ENCODE measurements at regions not wholly inside any gene's neighbourhood (a gene's known extent, or its start where the extent isn't known, plus 50 kb on each side); places are given as distances from the start of the nearest gene placed in this dataset.

DNA sequence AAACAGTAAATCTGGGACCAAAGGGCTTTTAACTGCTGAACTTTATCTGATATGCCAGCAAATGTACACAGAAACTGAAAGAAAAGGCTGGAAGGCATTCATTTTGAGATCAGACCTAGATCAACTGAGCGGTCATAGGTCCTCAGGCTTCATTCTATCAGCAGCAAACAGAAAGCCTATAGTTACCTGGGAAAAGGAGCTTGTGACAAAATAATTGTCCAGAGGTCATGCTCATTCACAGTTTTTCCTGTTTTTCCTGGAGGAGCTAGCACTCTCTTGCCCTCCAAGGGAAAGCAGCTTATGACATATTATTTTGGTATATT lies 320.2 kb downstream of the AHR start (continued):
- TF ChIP-seq, protein P1, sequence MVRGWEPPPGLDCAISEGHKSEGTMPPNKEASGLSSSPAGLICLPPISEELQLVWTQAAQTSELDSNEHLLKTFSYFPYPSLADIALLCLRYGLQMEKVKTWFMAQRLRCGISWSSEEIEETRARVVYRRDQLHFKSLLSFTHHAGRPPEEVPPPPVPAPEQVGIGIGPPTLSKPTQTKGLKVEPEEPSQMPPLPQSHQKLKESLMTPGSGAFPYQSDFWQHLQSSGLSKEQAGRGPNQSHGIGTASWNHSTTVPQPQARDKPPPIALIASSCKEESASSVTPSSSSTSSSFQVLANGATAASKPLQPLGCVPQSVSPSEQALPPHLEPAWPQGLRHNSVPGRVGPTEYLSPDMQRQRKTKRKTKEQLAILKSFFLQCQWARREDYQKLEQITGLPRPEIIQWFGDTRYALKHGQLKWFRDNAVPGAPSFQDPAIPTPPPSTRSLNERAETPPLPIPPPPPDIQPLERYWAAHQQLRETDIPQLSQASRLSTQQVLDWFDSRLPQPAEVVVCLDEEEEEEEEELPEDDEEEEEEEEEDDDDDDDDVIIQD (CRISPR knock-in tag; IDR thresholded peaks at IDR 0.05; ENCODE audit: low read depth): peak; percentile 93
- TF ChIP-seq ZSCAN29 (CRISPR knock-in tag; conservative IDR thresholded peaks at IDR 0.05) (0 out of 2 replicates have a peak, but pooled peaks have one; percentile 56), NONO (IDR thresholded peaks at IDR 0.05) (no peak), NONO (CRISPR knock-in tag; conservative IDR thresholded peaks at IDR 0.05) (0 out of 2 replicates have a peak, but pooled peaks have one; percentile 31), PAXIP1 (CRISPR knock-in tag; conservative IDR thresholded peaks at IDR 0.05) (peak; percentile 96), NR2F6 (IDR thresholded peaks at IDR 0.05) (peak; percentile 89), NR2F6 (CRISPR knock-in tag; IDR thresholded peaks at IDR 0.05) (peak; percentile 84), TAF15 (IDR thresholded peaks at IDR 0.05; ENCODE audit: low read depth, low read length, poor library complexity, severe bottlenecking) (no peak), TEAD3 (CRISPR knock-in tag; optimal IDR thresholded peaks at IDR 0.05; ENCODE audit: borderline replicate concordance) (peak; percentile 34), KAT8 (CRISPR knock-in tag; IDR thresholded peaks at IDR 0.05) (peak; percentile 42; the same call in 1 of the 2 replicates), ZNF333 (CRISPR knock-in tag; IDR thresholded peaks at IDR 0.05; ENCODE audit: borderline replicate concordance) (no peak), FOXO1 (CRISPR knock-in tag; IDR thresholded peaks at IDR 0.05) (peak; percentile 15; the same call in 1 of the 2 replicates), HOXA3 (CRISPR knock-in tag; IDR thresholded peaks at IDR 0.05) (peak; percentile 30; the same call in 1 of the 2 replicates), ZBTB7A (CRISPR knock-in tag; IDR thresholded peaks at IDR 0.05) (no peak), ZNF292 (CRISPR knock-in tag; IDR thresholded peaks at IDR 0.05; ENCODE audit: borderline replicate concordance, low read depth) (peak; percentile 32; the same call in 1 of the 2 replicates), GATAD2A (CRISPR knock-in tag; IDR thresholded peaks at IDR 0.05) (peak; percentile 65), HNF4A (CRISPR knock-in tag; IDR thresholded peaks at IDR 0.05) (peak; percentile 88)
- TF ChIP-seq, protein P2, sequence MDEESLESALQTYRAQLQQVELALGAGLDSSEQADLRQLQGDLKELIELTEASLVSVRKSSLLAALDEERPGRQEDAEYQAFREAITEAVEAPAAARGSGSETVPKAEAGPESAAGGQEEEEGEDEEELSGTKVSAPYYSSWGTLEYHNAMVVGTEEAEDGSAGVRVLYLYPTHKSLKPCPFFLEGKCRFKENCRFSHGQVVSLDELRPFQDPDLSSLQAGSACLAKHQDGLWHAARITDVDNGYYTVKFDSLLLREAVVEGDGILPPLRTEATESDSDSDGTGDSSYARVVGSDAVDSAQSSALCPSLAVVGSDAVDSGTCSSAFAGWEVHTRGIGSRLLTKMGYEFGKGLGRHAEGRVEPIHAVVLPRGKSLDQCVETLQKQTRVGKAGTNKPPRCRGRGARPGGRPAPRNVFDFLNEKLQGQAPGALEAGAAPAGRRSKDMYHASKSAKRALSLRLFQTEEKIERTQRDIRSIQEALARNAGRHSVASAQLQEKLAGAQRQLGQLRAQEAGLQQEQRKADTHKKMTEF (CRISPR knock-in tag; IDR thresholded peaks at IDR 0.05): peak; percentile 67
- TF ChIP-seq, protein P3, sequence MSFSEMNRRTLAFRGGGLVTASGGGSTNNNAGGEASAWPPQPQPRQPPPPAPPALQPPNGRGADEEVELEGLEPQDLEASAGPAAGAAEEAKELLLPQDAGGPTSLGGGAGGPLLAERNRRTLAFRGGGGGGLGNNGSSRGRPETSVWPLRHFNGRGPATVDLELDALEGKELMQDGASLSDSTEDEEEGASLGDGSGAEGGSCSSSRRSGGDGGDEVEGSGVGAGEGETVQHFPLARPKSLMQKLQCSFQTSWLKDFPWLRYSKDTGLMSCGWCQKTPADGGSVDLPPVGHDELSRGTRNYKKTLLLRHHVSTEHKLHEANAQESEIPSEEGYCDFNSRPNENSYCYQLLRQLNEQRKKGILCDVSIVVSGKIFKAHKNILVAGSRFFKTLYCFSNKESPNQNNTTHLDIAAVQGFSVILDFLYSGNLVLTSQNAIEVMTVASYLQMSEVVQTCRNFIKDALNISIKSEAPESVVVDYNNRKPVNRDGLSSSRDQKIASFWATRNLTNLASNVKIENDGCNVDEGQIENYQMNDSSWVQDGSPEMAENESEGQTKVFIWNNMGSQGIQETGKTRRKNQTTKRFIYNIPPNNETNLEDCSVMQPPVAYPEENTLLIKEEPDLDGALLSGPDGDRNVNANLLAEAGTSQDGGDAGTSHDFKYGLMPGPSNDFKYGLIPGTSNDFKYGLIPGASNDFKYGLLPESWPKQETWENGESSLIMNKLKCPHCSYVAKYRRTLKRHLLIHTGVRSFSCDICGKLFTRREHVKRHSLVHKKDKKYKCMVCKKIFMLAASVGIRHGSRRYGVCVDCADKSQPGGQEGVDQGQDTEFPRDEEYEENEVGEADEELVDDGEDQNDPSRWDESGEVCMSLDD (CRISPR knock-in tag; IDR thresholded peaks at IDR 0.05; ENCODE audit: borderline replicate concordance): no peak

All from HepG2 (cell line).